ENCODE measurements at regions not wholly inside any gene's neighbourhood (a gene's known extent, or its start where the extent isn't known, plus 50 kb on each side); places are given as distances from the start of the nearest gene placed in this dataset.

- Histone ChIP-seq H3K9ac (ENCODE audit: control insufficient read depth, insufficient read depth, low read length) (no peak overlapping the region), H3K4me1 (ENCODE audit: control insufficient read depth, insufficient read depth, low read length) (peaks cover 6% of the 10 kb centered on the region), H4K20me1 (ENCODE audit: control insufficient read depth, insufficient read depth) (no peaks in the 10 kb centered on the region), H3K9me3 (replicated peaks; ENCODE audit: control insufficient read depth, insufficient read depth, low read length) (no peaks in the 10 kb centered on the region; the same call in 1 of the 3 replicates), H2AFZ (ENCODE audit: control insufficient read depth, low read depth, low read length) (no peak overlapping the region), H3K27me3 (replicated peaks in 1 of 2; ENCODE audit: control insufficient read depth in 2 of 2, insufficient read depth in 2 of 2, low read length in 1 of 2) (no peaks in the 10 kb centered on the region), H3K27ac (ENCODE audit: control insufficient read depth, insufficient read depth) (no peak overlapping the region), H3K36me3 (ENCODE audit: control insufficient read depth in 2 of 2, insufficient read depth in 2 of 2, low read length in 1 of 2) (no peaks in the 10 kb centered on the region), H3K4me2 (ENCODE audit: control insufficient read depth, insufficient read depth) (no peak overlapping the region), H3K79me2 (ENCODE audit: control insufficient read depth, insufficient read depth, low read length) (no peaks in the 10 kb centered on the region), H3K4me3 (no peak overlapping the region)
- BruUV-seq (replicated peaks): no TSS peak
- ATAC-seq: no peak
- intact Hi-C loops (cut with micrococcal nuclease; ENCODE audit: unreplicated experiment) (no loop called here), in situ Hi-C loops (cut with MboI) (no loop called here)
- POLR2A ChIA-PET: no interaction called here
- SMC1A ChIA-PET (ENCODE audit: uncharacterized antibody, unreplicated experiment): interaction anchor here (1.1 to 1.6 kb wide), 4 partner anchors 21 to 276 kb away, joined by 3 to 6 read pairs (median 4); no protein-coding TSS in a partner anchor
- 62% methylated on average over 2 of the region's 2 CpGs for WGBS (ENCODE audit: insufficient coverage, insufficient replicate concordance, low lambda C conversion rate, missing lambda C conversion rate)
- DNase-seq (ENCODE audit: low read depth, low spot score): no peak
- FAIRE-seq: no peak
- CTCF ChIA-PET: interaction anchor here (1.1 to 1.2 kb wide), 2 partner anchors 122 to 741 kb away, joined by 3 read pairs; no protein-coding TSS in a partner anchor
- RAD21 ChIA-PET (ENCODE audit: unreplicated experiment): interaction anchor here (0.6 to 1.5 kb wide), 6 partner anchors 21 to 302 kb away, joined by 3 to 7 read pairs (median 4); no protein-coding TSS in a partner anchor
- TF ChIP-seq TCF3 (IDR thresholded peaks at IDR 0.05; ENCODE audit: borderline replicate concordance, insufficient read depth, low read depth, low read length) (no peak), RB1 (IDR thresholded peaks at IDR 0.05; ENCODE audit: borderline replicate concordance) (no peak), MYC (IDR thresholded peaks at IDR 0.05; ENCODE audit: insufficient read depth, insufficient read length, insufficient replicate concordance, low read length, severe bottlenecking) (no peak), YY1 (IDR thresholded peaks at IDR 0.05; ENCODE audit: low read depth, low read length) (no peak), SUPT20H (IDR thresholded peaks at IDR 0.05; ENCODE audit: borderline replicate concordance, control insufficient read depth, low read depth, low read length) (no peak), SIN3A (IDR thresholded peaks at IDR 0.05; ENCODE audit: low read depth, low read length) (no peak), E2F8 (IDR thresholded peaks at IDR 0.05; ENCODE audit: low read depth, partially characterized antibody) (no peak), NFIC (IDR thresholded peaks at IDR 0.05; ENCODE audit: low read depth, low read length) (no peak), ZNF687 (IDR thresholded peaks at IDR 0.05) (no peak), CREB1 (IDR thresholded peaks at IDR 0.05; ENCODE audit: low read depth) (no peak)
- TF ChIP-seq, protein P1, sequence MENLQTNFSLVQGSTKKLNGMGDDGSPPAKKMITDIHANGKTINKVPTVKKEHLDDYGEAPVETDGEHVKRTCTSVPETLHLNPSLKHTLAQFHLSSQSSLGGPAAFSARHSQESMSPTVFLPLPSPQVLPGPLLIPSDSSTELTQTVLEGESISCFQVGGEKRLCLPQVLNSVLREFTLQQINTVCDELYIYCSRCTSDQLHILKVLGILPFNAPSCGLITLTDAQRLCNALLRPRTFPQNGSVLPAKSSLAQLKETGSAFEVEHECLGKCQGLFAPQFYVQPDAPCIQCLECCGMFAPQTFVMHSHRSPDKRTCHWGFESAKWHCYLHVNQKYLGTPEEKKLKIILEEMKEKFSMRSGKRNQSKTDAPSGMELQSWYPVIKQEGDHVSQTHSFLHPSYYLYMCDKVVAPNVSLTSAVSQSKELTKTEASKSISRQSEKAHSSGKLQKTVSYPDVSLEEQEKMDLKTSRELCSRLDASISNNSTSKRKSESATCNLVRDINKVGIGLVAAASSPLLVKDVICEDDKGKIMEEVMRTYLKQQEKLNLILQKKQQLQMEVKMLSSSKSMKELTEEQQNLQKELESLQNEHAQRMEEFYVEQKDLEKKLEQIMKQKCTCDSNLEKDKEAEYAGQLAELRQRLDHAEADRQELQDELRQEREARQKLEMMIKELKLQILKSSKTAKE (IDR thresholded peaks at IDR 0.05; ENCODE audit: low read depth, poor library complexity, severe bottlenecking): no peak
- TF ChIP-seq, protein P2, sequence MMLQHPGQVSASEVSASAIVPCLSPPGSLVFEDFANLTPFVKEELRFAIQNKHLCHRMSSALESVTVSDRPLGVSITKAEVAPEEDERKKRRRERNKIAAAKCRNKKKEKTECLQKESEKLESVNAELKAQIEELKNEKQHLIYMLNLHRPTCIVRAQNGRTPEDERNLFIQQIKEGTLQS (IDR thresholded peaks at IDR 0.05; ENCODE audit: borderline replicate concordance, extremely low read depth, low read depth, low read length): no peak
- TF ChIP-seq, protein P3, sequence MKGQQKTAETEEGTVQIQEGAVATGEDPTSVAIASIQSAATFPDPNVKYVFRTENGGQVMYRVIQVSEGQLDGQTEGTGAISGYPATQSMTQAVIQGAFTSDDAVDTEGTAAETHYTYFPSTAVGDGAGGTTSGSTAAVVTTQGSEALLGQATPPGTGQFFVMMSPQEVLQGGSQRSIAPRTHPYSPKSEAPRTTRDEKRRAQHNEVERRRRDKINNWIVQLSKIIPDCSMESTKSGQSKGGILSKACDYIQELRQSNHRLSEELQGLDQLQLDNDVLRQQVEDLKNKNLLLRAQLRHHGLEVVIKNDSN (IDR thresholded peaks at IDR 0.05; ENCODE audit: borderline replicate concordance, extremely low read length, insufficient read depth, low read depth, low read length): no peak
Observed at GRCh38 chr21:14742119-14742518, 196.0 kb upstream of the SAMSN1 start.
